ENCODE measurements at regions not wholly inside any gene's neighbourhood (a gene's known extent, or its start where the extent isn't known, plus 50 kb on each side); places are given as distances from the start of the nearest gene placed in this dataset.

DNA sequence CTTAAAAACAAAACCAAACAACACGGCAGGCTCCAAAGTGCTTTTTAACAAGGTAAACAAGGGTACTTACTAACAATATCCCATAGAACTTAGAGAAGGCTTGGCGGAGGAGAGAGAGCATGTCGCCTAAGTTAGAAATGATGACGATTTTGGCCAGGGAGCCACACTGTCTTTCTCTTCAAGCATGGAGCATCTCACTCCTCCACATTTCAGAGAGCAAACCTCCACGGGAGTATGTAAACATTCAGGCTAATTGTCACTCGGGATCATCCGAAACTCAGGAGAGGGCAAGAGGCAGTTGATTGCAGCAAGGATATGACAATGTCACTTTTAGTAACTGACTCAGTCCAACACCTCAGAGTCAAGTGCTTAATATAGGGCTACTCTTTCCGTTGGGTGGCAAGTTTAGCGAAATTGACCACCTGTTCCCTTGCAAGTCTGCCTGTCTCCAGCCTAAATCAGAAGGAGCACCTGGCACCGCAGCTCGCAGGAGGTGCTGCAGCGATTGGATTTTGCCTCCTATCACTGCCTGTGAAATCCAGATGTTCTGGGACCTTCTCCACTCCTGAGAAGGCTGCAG, 65.8 kb upstream of the RPS6KA2 start:
- no peak for DNase-seq (ENCODE audit: low read depth)
- no peak overlapping the region for H3K4me3 ChIP-seq (ENCODE audit: low read depth, low read length)
- TF ChIP-seq, protein P1, sequence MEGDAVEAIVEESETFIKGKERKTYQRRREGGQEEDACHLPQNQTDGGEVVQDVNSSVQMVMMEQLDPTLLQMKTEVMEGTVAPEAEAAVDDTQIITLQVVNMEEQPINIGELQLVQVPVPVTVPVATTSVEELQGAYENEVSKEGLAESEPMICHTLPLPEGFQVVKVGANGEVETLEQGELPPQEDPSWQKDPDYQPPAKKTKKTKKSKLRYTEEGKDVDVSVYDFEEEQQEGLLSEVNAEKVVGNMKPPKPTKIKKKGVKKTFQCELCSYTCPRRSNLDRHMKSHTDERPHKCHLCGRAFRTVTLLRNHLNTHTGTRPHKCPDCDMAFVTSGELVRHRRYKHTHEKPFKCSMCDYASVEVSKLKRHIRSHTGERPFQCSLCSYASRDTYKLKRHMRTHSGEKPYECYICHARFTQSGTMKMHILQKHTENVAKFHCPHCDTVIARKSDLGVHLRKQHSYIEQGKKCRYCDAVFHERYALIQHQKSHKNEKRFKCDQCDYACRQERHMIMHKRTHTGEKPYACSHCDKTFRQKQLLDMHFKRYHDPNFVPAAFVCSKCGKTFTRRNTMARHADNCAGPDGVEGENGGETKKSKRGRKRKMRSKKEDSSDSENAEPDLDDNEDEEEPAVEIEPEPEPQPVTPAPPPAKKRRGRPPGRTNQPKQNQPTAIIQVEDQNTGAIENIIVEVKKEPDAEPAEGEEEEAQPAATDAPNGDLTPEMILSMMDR (IDR thresholded peaks at IDR 0.05; ENCODE audit: insufficient read depth, low read depth, low read length, missing control alignments) = no peak

GRCh38 chr6:166691746-166692145, 64.7 kb upstream of the RPS6KA2 start:
- H3K4me3 ChIP-seq (ENCODE audit: low read depth, low read length) = no peak overlapping the region

GRCh38 chr6:166691199-166691598, 64.1 kb upstream of the RPS6KA2 start:
- no peak for DNase-seq (ENCODE audit: low read depth)
- no peak overlapping the region for H3K4me3 ChIP-seq (ENCODE audit: low read depth, low read length)
- TF ChIP-seq, protein P1 (IDR thresholded peaks at IDR 0.05; ENCODE audit: insufficient read depth, low read depth, low read length, missing control alignments) = no peak

More at GRCh38 chr6:166691746-166692145, 64.7 kb upstream of the RPS6KA2 start:
- TF ChIP-seq, protein P1 (IDR thresholded peaks at IDR 0.05; ENCODE audit: insufficient read depth, low read depth, low read length, missing control alignments) = no peak
- DNase-seq (ENCODE audit: low read depth) = no peak

DNA sequence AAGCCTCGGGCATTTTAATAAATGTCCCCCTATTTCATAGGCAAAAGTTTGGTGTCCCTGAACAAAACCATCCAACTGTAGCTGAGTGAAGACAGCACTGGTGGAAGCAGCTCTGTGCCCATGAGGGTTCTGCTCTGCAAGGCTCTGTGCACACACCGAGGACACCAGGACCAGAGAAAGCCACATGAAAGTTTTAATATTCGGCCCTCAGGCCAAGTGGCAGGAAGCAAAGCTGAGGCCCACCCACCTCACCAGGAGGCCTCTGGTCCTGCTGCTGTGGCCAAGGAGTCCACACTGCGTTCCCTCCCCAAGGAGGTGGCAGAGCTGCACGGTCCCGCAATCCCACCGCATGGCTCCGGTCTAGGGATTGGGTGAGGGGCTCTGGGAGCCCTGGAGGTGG, 62.6 kb upstream of the RPS6KA2 start:
- TF ChIP-seq, protein P1 (IDR thresholded peaks at IDR 0.05; ENCODE audit: insufficient read depth, low read depth, low read length, missing control alignments) = no peak
- no peak for DNase-seq (ENCODE audit: low read depth)
- no peak overlapping the region for H3K4me3 ChIP-seq (ENCODE audit: low read depth, low read length)

- TF ChIP-seq, protein P1 (IDR thresholded peaks at IDR 0.05; ENCODE audit: insufficient read depth, low read depth, low read length, missing control alignments) = no peak
- no peak for DNase-seq (ENCODE audit: low read depth)
- no peak overlapping the region for H3K4me3 ChIP-seq (ENCODE audit: low read depth, low read length)
Measured at GRCh38 chr6:166688901-166689300, 61.9 kb upstream of the RPS6KA2 start.

DNA sequence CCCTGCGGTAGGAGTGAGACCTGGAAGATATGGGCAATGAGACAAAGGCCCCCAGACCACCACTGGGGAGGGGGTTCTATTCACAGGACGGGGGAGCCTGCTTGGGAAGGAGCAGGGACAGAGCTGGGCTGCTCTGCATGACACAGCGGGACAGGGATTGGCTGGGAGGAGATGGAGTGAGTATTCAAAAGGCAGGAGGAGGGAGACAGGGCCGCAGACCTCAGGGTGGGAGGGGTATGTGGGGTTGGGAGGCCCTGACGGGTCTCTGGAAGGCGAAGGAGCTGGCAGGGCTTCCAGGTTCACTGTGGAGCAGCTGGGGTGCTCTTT, 60.8 kb upstream of the RPS6KA2 start:
- H3K4me3 ChIP-seq (ENCODE audit: low read depth, low read length) = no peak overlapping the region
- TF ChIP-seq, protein P1 (IDR thresholded peaks at IDR 0.05; ENCODE audit: insufficient read depth, low read depth, low read length, missing control alignments) = no peak
- DNase-seq (ENCODE audit: low read depth) = no peak

Measured in GM12865 (cell line).